HG02623 (cell line): ENCODE measurements at regions not wholly inside any gene's neighbourhood (a gene's known extent, or its start where the extent isn't known, plus 50 kb on each side); places are given as distances from the start of the nearest gene placed in this dataset.
"Not testable (repeated sequence)": the region's sequence is repeated elsewhere in the genome, so short reads cannot be mapped to it uniquely, and the experiment has no call there.

Experiments used
- ATAC-seq: cut with Tn5 transposase; IDR thresholded peaks from one replicate; pipeline ENCODE4 v1.9.1; 2021; ENCODE audit warnings: moderate library complexity; ENCODE audit not compliant: unreplicated experiment

DNA sequence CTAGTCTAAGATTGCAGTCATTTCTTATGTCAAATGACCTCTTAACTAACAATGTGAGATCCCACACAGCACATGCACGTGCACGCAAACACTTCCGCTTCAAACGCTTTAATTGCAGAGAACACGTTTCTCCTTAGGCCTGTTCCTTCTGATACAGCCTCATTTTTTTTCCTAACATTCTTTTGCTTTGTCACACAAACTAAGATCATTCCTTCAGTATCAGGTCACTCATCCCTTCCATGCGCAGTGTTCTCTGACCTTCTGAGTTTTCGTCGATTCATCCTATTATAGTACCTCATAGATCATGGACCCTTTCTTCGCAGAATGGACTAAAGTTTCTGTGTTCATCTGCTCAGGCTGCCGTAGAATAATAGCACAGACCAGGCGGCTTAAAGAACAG is 327.1 kb upstream of the CDH19 start:
- ATAC-seq = no peak

DNA sequence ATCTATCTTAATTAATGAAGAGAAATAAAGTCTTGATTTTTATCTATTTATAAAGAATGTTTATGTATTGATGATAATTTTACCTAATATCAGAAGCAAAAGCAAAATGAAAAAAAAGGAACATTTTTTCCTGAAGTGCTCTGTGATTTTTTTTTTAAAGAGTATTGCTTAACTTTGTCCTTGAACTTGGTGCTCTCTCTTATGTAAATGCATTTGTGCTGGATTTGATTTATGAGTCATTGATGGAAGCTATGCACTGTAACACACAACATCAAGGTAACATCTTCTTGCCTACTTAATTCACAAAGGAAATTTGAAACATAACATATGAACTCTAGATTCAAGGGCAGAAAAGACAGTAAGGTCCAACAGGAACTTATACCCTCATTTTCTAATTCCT is 312.9 kb upstream of the CDH19 start:
- no peak for ATAC-seq

DNA sequence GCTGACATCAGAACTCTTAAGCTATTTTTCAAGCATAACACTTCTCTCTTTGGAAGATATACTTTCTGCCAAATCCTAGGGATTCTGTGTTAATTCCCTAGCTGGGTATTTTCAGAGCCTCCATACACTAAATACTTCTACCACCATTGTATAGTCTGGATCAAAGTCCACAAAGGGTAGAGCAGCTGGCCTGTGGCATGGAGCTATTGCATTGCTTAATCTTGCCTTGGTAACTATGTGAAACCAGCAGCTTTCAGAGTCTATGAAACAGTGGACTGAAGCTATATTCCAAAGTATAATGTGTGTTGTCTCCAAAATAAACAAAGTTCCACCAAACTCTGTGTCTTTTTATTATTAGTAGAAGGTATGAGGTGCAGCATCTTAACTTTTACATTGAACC is 296.9 kb upstream of the CDH19 start:
- ATAC-seq = no peak

DNA sequence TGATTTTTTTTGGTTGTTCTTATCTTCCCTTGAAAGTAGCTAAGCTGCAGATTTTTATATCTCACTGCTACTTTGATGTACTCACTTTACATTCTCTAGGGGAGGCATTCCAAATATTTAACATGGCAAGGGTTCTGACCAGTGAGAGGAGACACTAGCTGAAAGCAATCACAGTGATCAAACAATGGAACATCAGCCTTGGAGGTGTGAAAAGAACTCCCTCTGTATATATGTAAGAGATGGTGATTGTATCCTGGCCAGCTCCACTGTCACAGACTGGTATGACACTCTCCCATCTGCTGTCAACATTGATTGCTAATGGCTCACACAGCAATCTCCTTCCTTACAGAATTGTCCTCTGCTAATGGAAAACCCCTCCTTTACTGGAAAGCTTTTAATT is 291.7 kb upstream of the CDH19 start:
- ATAC-seq = no peak

DNA sequence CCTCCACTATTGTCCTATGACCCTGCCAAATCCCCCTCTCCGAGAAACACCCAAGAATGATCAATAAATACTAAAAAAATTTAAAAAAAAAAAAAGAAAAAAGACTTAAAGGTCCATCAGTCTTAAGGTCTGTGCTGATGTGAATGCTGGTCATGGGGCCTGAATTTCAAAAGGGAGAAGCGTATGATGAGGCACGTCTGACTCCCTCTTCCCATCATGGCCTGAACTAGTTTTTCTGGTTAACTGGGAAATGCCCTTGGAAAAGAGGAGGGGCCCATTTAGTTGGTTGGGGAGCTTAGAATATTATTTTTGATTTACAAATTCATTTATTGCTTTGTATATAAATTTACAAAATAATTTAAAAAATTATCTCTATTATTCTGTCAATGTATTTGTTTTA is 291.0 kb upstream of the CDH19 start:
- no peak for ATAC-seq

DNA sequence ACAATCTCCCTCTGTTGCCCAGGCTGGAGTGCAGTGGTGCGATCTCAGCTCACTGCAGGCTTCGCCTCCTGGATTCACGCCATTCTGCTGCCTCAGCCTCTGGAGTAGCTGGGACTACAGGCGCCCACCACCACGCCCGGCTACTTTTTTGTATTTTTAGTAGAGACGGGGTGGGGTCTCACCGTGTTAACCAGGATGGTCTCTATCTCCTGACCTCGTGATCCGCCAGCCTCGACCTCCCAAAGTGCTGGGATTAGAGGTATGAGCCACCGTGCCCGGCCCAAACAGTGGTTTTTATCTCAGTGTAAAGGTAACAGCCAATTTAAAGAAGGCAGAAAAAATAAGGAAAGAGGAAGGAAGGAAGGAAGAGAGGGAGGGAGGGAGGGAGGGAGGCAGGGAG is 288.5 kb upstream of the CDH19 start:
- ATAC-seq = not testable (repeated sequence)

DNA sequence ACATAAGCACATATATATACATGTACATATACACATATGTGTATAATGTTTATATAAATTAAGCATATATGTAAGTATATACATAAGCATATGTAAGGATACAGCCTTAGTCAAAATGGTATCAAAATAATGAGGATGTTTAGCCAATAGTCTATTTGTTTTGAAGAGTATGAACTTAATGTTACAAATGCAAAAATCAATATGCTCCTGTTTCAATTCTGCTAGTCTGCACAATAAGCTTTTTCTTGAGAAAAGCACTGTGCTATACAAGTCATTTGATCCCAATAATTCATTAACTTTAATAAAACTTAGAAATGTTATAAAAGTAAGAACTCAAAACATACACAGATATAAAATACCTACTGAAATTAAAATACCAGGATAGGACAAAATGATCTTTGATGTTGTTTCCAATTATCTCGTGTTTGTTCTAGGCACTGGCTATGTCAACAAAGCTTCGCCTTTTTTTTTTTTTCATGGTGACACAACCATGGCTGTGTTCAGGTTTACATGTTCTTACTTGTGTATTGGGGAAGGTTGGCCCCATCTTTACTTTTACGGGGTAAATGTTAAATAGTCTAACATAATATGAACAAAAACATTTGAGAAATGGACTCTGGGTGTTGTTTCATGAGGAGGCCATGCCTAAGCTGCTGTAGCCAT is 271.1 kb upstream of the CDH19 start:
- ATAC-seq = no peak

DNA sequence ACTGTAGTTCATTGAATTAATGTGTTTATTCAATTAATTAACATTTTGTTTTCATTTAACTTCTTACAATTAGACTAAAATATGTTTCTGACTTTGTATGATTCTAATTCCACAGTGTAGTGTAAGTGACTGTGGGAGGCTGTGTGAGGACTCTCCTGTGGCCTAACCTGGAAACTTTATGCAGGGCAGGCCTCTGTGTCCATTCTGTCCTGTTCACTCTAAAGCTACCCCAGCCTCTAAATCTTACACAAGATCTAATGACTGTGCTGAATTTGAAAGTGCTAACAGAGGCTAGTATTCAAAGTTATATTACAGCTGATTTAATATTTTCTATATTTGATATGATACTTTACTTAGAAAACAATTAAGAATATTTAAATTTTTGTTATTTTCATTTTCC is 270.5 kb upstream of the CDH19 start:
- no peak for ATAC-seq

DNA sequence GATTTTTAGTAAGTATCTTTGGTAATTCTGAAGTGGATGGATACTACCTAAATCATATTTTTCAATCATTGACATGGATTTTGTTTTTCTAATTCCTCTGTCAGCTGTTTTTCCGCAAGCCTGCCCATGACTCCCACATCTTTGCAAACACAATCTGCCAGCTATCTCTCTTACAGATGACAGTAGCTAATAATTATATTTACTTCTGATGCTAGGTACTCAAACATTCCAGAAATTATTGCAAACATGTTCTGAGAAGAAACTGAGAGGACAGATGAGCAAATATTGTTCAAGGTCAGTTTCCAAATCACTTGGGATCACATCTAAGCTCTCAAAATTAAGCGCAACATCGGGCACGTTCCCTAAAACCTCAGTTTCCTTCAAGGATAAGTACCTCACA is 270.0 kb upstream of the CDH19 start:
- no peak for ATAC-seq

DNA sequence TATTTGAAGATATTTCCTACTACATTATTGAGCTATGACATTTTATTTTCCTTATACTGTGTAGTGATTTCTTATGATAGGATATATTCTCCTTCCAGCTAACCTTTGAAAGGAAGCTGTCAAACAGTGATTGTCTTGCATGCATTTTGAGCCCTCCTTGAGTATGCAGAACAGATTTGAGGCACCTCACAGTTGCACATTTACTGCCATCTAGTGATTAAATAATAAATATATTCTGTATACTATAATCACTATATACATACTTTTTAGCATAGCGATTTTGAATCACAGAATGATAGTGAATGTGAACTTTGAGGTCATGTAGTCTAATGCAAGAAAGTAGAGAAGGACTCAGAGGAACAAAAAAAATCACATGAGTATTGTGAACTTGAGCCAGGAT is 268.4 kb upstream of the CDH19 start:
- no peak for ATAC-seq

DNA sequence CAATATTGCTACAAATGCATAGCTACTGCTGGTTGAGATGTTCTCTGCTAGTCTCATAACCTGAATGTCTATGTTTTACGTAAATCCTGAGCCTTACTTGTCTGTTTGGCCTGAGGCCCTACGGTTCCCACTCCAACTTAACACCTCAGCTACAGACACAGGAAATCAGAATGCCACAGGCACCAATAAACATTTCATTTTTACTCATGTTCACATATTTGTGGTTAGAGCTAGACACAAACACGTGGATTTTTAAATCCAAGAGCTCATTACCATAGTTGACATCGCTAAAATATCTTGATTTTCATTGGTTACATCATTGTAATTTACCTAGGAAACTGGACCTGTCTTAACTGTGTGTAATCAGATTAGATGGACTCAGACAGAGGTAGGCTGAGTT is 263.8 kb upstream of the CDH19 start:
- no peak for ATAC-seq

DNA sequence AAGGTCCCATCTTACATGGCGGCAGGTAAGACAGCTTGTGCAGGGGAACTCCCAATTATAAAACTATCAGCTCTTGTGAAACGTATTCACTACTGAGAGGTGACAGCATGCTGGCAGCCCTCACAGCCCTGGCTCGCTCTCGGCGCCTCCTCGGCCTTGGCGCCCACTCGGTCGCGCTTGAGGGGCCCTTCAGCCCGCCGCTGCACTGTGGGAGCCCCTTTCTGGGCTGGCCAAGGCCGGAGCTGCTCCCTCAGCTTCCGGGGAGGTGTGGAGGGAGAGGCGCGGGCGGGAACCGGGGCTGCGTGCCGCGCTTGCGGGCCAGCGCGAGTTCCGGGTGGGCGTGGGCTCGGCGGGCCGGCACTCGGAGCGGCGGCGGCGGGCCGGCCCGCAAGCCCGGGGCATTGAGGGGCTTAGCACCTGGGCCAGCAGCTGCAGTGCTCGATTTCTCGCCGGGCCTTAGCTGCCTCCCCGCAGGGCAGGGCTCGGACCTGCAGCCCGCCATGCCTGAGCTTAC is 262.6 kb upstream of the CDH19 start:
- ATAC-seq = not testable (repeated sequence)

DNA sequence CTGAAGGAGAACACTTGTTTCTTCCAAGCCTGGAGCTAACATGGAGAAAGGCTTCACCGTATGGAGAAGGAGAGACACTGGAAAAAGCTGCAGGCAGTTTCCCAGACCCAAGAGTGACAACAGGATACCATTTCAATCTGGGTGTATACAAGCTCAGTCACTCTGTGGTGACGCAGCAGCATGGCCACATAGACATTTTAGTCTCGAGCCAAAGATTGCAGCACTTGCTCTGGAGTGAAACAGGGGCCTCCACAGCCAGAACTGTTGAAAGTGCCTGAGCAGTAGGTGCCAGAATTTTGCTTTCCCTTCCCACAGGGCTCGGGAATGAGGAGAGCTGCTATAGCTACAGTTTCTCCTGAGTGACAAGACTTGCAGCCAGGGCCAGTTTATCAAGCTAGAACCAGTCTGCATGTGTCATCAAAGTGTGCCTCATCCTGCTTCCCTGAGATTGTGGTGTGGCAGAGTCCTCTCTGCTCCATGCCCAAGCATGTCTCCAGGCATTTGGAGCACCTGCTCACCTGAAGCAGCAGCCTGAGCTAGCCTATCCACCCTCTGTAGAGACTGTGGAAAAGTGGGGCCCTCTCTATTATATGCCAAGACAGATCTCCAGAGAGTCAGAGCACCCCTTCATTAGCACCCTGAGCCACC is 234.6 kb upstream of the CDH19 start:
- ATAC-seq = no peak

DNA sequence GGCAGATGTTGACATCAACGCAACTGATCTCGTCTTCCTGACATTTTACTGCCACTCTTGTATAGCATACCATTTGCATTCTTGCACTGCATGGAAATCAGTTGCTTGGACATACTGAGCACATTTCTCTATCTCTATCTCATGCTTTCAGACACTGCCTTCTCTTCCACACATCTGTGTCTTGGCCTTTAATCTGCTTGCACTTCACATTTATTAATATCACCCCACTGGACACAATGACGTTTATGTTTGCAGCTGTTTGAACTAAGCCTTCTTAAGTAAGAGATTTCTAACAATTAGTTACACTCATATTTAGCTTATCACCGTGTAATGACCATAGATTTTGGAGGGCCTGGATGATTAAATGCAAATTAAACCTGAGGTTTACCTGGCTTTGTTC is 229.8 kb upstream of the CDH19 start:
- no peak for ATAC-seq

DNA sequence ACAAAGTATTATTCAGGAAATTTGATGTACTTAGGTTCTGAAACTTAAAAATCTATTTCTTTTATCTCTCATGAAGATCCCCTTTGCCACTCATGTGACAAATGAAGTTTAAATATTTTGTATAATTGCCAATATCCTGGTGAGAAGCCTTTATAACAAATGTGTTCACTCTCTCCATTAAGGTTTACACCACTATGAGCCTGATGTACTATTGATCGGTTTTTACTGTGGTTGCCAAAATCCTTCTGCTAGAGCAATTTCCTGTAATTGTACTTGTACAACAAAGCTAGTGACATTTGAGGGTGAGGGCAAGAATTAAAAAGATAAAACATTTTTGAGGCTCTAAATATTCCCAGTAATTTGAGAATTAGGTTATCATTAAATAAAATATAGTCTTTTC is 222.3 kb upstream of the CDH19 start:
- no peak for ATAC-seq

DNA sequence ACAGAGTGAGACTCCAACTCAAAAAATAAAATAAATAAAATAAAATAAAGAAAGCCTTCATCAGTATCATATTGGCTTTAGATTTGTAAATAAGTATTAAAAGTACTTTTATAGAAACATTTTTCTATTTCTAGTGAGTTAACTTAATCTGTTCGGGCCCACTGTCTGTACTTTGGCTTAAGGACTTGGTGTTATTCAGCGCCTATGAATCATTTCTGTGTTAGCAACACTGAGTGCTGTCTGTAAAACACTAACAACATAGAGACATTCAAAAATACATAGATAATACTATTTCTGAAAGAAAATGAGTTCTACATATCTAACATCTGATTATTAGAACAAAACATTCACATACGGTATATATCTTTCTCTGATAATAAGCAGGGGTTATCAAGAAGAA is 221.5 kb upstream of the CDH19 start:
- no peak for ATAC-seq

DNA sequence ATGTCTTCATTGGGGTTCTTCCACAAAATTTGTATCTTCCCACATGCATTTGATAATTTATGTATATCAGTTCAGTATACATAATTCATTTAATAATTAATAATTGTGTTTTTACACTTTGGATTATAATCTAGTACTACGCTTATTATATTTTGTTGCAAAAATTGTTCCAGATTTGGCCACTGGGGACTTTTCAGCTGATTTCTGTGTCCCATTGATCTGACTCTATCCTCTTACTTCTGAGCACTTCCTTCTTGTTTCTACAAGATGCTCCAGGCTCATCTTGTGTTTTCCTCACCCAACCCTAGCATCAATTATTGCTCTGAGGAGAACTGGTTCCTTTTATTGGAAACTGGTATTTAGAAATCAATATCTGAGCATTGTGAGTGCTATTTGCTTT is 215.3 kb upstream of the CDH19 start:
- ATAC-seq = no peak

DNA sequence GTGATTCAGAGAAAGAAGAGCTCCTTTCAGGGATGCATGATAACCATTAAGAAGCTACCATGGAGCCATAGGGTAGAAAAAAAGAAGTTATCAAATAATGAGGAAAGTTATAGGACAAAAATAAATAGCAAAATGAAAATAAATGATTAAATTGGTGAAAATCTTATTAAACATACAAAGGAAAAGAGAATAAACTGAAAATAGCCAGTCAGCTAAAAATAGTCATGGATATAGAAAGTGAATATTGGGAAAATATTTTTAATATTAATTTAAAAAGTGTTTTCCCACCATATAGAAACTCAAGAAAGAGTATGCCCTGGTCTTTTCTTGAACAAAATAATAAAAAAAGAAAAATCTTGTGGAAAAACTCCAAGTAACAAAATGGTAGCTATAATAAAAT is 209.2 kb upstream of the CDH19 start:
- no peak for ATAC-seq

DNA sequence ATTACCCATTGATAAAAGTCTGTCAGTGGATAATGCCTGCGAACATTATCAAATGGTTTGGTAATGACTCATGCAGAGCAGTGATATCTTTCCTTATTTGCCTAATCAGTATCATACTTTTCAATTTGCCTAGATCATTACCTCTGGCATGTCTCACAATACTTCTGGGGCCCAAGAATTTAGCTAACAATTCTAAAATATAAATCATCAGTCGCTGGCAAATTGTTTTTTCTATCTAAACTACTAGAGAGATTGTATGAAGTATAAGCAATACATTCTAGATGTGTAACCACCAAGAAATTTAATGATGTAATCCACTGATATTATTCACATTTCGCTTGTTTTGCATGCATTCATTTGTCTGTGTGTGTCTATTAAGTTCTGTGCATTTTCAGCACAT is 191.2 kb upstream of the CDH19 start:
- no peak for ATAC-seq

DNA sequence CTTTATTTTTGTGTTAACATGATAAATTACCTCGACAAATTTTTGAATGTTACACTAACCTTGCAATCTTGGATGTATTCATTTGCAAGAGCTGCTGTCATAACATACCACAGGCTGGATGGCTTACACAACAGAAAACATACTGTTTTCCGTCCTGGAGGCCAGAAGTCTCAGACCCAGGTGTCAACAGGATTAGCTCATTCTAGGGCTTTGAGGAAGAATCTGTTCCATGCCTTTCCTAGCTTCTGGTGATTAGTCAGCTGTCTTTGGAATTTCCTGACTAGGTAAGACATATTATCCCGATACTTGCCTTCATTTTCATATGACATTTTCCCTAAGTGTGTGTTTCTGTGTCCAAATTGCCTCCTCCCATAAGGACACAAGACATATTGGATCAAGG is 188.6 kb upstream of the CDH19 start:
- ATAC-seq = no peak

DNA sequence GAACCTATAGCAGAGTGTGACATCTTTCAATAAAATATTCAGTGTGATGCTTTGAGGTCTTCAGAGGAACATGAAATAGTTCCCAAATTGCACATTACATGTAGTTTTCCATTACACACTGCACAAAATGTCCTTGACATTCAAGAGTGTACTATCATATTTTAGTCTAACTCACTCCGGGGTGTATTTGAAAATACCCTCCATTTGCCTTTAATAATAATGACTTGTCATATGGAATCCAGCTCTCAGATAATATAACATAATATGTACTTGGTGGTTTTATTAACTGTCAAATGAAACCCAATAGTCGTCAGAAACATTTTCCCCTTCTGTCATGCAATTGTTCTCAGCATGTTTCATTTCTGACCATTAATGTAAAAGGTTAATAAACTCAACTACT is 176.7 kb upstream of the CDH19 start:
- no peak for ATAC-seq

DNA sequence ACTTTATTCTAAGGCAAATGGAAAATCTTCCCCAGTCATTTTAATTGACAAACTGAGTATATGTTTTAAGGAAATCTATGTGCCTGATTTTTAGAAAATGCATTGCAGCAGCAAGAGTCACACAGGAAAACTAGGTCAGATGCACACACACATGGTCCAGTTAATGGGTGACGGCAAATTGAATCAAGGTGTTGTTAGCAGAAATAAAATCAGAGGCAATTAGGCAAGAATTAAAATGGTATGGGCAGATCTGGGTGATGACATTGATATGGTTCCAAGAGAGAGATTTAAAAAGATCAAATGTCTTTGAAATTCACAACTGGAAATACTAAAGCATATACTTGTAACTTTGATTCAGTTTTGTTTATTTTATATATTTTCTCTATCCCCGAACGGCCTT is 174.2 kb upstream of the CDH19 start:
- no peak for ATAC-seq

DNA sequence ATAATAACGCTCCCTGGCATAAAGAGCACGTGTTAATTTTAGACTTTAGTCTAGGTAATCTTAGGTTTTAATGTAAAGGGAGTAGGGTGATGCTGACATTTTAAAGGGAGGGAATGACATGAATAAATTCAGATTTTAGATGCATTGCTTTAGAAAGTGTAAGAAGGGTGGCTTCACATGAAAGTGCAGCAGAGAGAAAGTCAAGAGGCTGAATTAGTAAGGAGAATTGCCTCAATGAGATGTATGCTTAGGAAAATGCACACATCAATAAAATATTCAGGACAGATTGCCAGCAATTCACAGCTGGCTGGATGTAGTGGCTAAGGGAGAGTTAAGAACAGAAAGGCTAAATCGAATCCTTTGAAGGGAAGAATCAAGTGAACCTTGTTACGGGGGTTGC is 165.5 kb upstream of the CDH19 start:
- ATAC-seq = no peak
